K562 (cell line): ENCODE measurements at regions not wholly inside any gene's neighbourhood (a gene's known extent, or its start where the extent isn't known, plus 50 kb on each side); places are given as distances from the start of the nearest gene placed in this dataset.

Source experiments
- ATAC-seq: fragments of 200-7000 bp; cut with Tn5 transposase; 3 replicates; pipeline ENCODE4 v1.9.1; 2020; ENCODE audit warnings: moderate library complexity
- BruUV-seq: library from RNA; stranded (reverse); fragments of 400-500 nt; replicated peaks from 2 replicates; lab custom pipeline; 2021; lab: Mats Ljungman, UMichigan
- CTCF ChIA-PET: fragments of 300-600 bp; formaldehyde crosslinking; extraction: SDS; loops from one replicate; lab custom pipeline; 2021; ENCODE audit warnings: low intra/inter-chr PET ratio; lab: Yijun Ruan, JAX
- POLR2A ChIA-PET: fragments of 300-600, 350-650 bp; sonication (Branson Sonifier 250); formaldehyde crosslinking; extraction: SDS; loops from one replicate; lab custom pipeline; 2021; ENCODE audit warnings: antibody characterized with exemption, inconsistent platforms; lab: Yijun Ruan, JAX
- DNase-seq, 4 experiments: peaks; one replicate each; pipeline versions ENCODE4 v3.0.0 to v3.0.0-alpha.2; 2011 to 2018; ENCODE audit warnings: low spot score in 3 of 4, mixed read lengths in 3 of 4; ENCODE audit errors: extremely low read depth in 1 of 4
- FAIRE-seq: peaks from 2 replicates; lab custom pipeline; 2011; peaks lifted over from hg19 to GRCh38; lab: Jason Lieb, UNC
- H2AFZ ChIP-seq: 2 replicates; pipeline ENCODE4 v1.6.0; 2011; ENCODE audit warnings: low read depth, low read length, control low read depth, inconsistent platforms
- H3K27ac ChIP-seq: fragments of 200-600 bp; 3 replicates; pipeline ENCODE4 v1.8.0; 2011; ENCODE audit warnings: low read depth, mild to moderate bottlenecking, control low read depth, inconsistent platforms, low read length, moderate library complexity, mixed read lengths; ENCODE audit errors: extremely low read depth
- H3K27me3 ChIP-seq, 2 experiments: fragments of 300-600 bp in 1 of 2; 2 replicates in 1 of 2; 3 replicates in 1 of 2; pipeline versions ENCODE4 v1.6.0 to v1.8.0; 2011; ENCODE audit warnings: inconsistent platforms in 2 of 2, low read length in 2 of 2, mild to moderate bottlenecking in 1 of 2, mixed read lengths in 1 of 2, moderate library complexity in 1 of 2; ENCODE audit not compliant: control insufficient read depth in 2 of 2, insufficient read depth in 2 of 2
- H3K36me3 ChIP-seq: fragments of 300-600 bp; 3 replicates; pipeline ENCODE4 v1.8.0; 2011; ENCODE audit warnings: mild to moderate bottlenecking, low read length, inconsistent platforms; ENCODE audit not compliant: control insufficient read depth, insufficient read depth
- H3K4me1 ChIP-seq, 2 experiments: fragments of 200-600 bp in 1 of 2; replicated peaks in 1 of 2; 2 replicates in 1 of 2; 3 replicates in 1 of 2; pipeline versions ENCODE4 v1.5.1 to v1.8.0; 2011; ENCODE audit warnings: inconsistent platforms in 2 of 2, low read length in 2 of 2, mild to moderate bottlenecking in 1 of 2, mixed read lengths in 1 of 2, moderate library complexity in 1 of 2; ENCODE audit not compliant: control insufficient read depth in 2 of 2, insufficient read depth in 2 of 2
- H3K4me2 ChIP-seq: 2 replicates; pipeline ENCODE4 v1.6.1; 2011; ENCODE audit warnings: low read length, control low read depth, inconsistent platforms, mixed read lengths; ENCODE audit not compliant: insufficient read depth
- H3K4me3 ChIP-seq: fragments of 200-600 bp; sonication (generic), shearing (Covaris generic); 2 replicates; pipeline ENCODE4 v1.5.1; 2016; ENCODE audit warnings: control low read depth, inconsistent platforms
- H3K79me2 ChIP-seq: fragments of 200-600 bp; 3 replicates; pipeline ENCODE4 v1.8.0; 2011; ENCODE audit warnings: low read length, inconsistent platforms; ENCODE audit not compliant: control insufficient read depth, insufficient read depth
- H3K9ac ChIP-seq, 2 experiments: 2 replicates each; pipeline versions ENCODE4 v1.6.0 to v1.6.1; 2011; ENCODE audit warnings: low read depth in 2 of 2, low read length in 2 of 2, control low read depth in 1 of 2, inconsistent platforms in 1 of 2, mild to moderate bottlenecking in 1 of 2, mixed read lengths in 1 of 2; ENCODE audit not compliant: insufficient read depth in 1 of 2
- H3K9me1 ChIP-seq: one replicate; pipeline ENCODE4 v1.6.0; 2011; ENCODE audit warnings: inconsistent platforms, mild to moderate bottlenecking, low read length, moderate library complexity; ENCODE audit not compliant: control insufficient read depth, insufficient read depth
- H3K9me3 ChIP-seq: replicated peaks from 2 replicates; pipeline ENCODE4 v1.5.1; 2011; ENCODE audit warnings: low read depth, low read length, inconsistent platforms; ENCODE audit not compliant: control insufficient read depth, insufficient read depth
- H4K20me1 ChIP-seq: replicated peaks from 2 replicates; pipeline ENCODE4 v1.6.1; 2011; ENCODE audit warnings: low read length, inconsistent platforms, mixed read lengths; ENCODE audit not compliant: control insufficient read depth, insufficient read depth
- CBFA2T3 ChIP-seq: fragments of 450-650 bp; IDR thresholded peaks from 2 replicates; pipeline ENCODE4 v1.6.1; 2017
- PRPF4 ChIP-seq: fragments of 200-400 bp; formaldehyde crosslinking; IDR thresholded peaks from one replicate; pipeline ENCODE4 v1.6.1; 2017; ENCODE audit warnings: low read length, low read depth, mild to moderate bottlenecking; ENCODE audit not compliant: insufficient read depth, poor library complexity, severe bottlenecking
- PTRF ChIP-seq: fragments of 450-650 bp; IDR thresholded peaks from 2 replicates; pipeline ENCODE4 v1.6.1; 2016; ENCODE audit warnings: mild to moderate bottlenecking, missing genetic modification characterization, missing compliant biosample characterization
- TAF15 ChIP-seq: fragments of 200-400 bp; formaldehyde crosslinking; IDR thresholded peaks from 2 replicates; pipeline ENCODE4 v1.6.1; 2017; ENCODE audit warnings: mild to moderate bottlenecking, low read depth, low read length, moderate library complexity
- TAF7 ChIP-seq: fragments of 450-650 bp; IDR thresholded peaks from 2 replicates; pipeline ENCODE4 v1.6.1; 2016; ENCODE audit warnings: missing genetic modification characterization, missing compliant biosample characterization
- YY1 ChIP-seq, 3 experiments: IDR thresholded peaks; 2 replicates each; pipeline ENCODE4 v1.6.1; 2011; ENCODE audit warnings: low read length in 2 of 3, mild to moderate bottlenecking in 2 of 3, moderate library complexity in 2 of 3, borderline replicate concordance in 1 of 3, control low read depth in 1 of 3, low read depth in 1 of 3; ENCODE audit not compliant: insufficient read depth in 3 of 3, insufficient replicate concordance in 2 of 3, control insufficient read depth in 1 of 3, insufficient read length in 1 of 3; ENCODE audit errors: extremely low read depth in 1 of 3
- ZBTB8A ChIP-seq: fragments of 450-650 bp; IDR thresholded peaks from 2 replicates; pipeline ENCODE4 v1.6.1; 2018; ENCODE audit warnings: mild to moderate bottlenecking, moderate library complexity; ENCODE audit not compliant: partially characterized antibody
- ZC3H8 ChIP-seq: fragments of 450-650 bp; IDR thresholded peaks from 2 replicates; pipeline ENCODE4 v1.6.1; 2017
- ZNF384 ChIP-seq: IDR thresholded peaks from 2 replicates; pipeline ENCODE4 v1.6.1; 2012; ENCODE audit warnings: low read depth, low read length, improper control_type of control experiment
- WGBS: fragments of 100-300 bp; shearing (Covaris generic); methylation state at CpG from one replicate; pipeline ENCODE4 v1.1.6; 2016; ENCODE audit warnings: low coverage, mixed read lengths; ENCODE audit not compliant: insufficient coverage; ENCODE audit errors: missing lambda C conversion rate; 5-methylcytosine and 5-hydroxymethylcytosine counted together
- in situ Hi-C: fragments of 300-500 bp; cut with MboI; formaldehyde crosslinking; loops from 4 replicates; pipeline ENCODE4 v1.15.0; 2018; ENCODE audit warnings: inconsistent platforms, mixed read lengths
- intact Hi-C: fragments of 100-400 bp; cut with micrococcal nuclease; formaldehyde crosslinking; loops from 2 replicates; pipeline ENCODE4 v1.14.2; 2022

- WGBS: 0% methylated on average over 3 of the region's 3 CpGs
These were observed 258.7 kb downstream of the EMP1 start for GRCh38 chr12:13454991-13455777.

GRCh38 chr12:13452955-13453570 is 256.5 kb downstream of the EMP1 start:
- Histone ChIP-seq H3K79me2 (no peaks in the 10 kb centered on the region), H3K27me3 (no peaks in the 10 kb centered on the region), H4K20me1 (no peaks in the 10 kb centered on the region; the same call in 1 of the 2 replicates), H3K9me1 (no peaks in the 10 kb centered on the region), H3K9ac (no peak overlapping the region), H3K9me3 (no peaks in the 10 kb centered on the region), H3K27ac (no peak overlapping the region), H3K4me3 (no peak overlapping the region), H3K4me1 (no peaks in the 10 kb centered on the region), H3K4me2 (no peak overlapping the region), H3K36me3 (no peaks in the 10 kb centered on the region), H2AFZ (no peak overlapping the region)
- DNase-seq (no peak), ATAC-seq (no peak), FAIRE-seq (no peak)
- ChIA-PET POLR2A (no interaction called here), CTCF (no interaction called here)
- WGBS: 0% methylated on average over 3 of the region's 4 CpGs
- in situ Hi-C loops (no loop called here), intact Hi-C loops (no loop called here)
- no TSS peak for BruUV-seq
- TF ChIP-seq ZC3H8 (no peak), YY1 (IDR thresholded peaks at IDR 0.05; ENCODE audit: borderline replicate concordance in 1 of 3, control insufficient read depth in 1 of 3, extremely low read depth in 1 of 3, insufficient read depth in 3 of 3, insufficient read length in 1 of 3, insufficient replicate concordance in 2 of 3, low read depth in 1 of 3, low read length in 2 of 3) (no peak), CBFA2T3 (no peak)

More at GRCh38 chr12:13454991-13455777, 258.7 kb downstream of the EMP1 start:
- H2AFZ ChIP-seq: no peak overlapping the region
- no peak overlapping the region for H3K4me3 ChIP-seq
- ATAC-seq (no peak), FAIRE-seq (no peak)
- H3K9me1 ChIP-seq: no peaks in the 10 kb centered on the region
- no TSS peak for BruUV-seq
- in situ Hi-C loops: no loop called here
- CTCF ChIA-PET: no interaction called here
- TF ChIP-seq ZBTB8A (no peak), ZNF384 (no peak), TAF15 (no peak), PTRF (no peak), TAF7 (no peak), PRPF4 (no peak)
- TF ChIP-seq, all 486 proteins: peak for 0
- Histone ChIP-seq H3K9me3 (no peaks in the 10 kb centered on the region), H3K9ac (no peak overlapping the region), H4K20me1 (no peaks in the 10 kb centered on the region; the same call in 1 of the 2 replicates), H3K27me3 (no peaks in the 10 kb centered on the region), H3K4me1 (no peaks in the 10 kb centered on the region), H3K79me2 (no peaks in the 10 kb centered on the region), H3K27ac (no peak overlapping the region), H3K4me2 (no peak overlapping the region), H3K36me3 (no peaks in the 10 kb centered on the region)
- intact Hi-C loops: no loop called here
- no peak for DNase-seq
- POLR2A ChIA-PET: interaction anchor here (0.7 kb wide), 1 partner anchor 161 kb away, joined by 3 read pairs; no protein-coding TSS in a partner anchor
